Fibroblast of mammary gland (primary cell): ENCODE measurements at regions not wholly inside any gene's neighbourhood (a gene's known extent, or its start where the extent isn't known, plus 50 kb on each side); places are given as distances from the start of the nearest gene placed in this dataset.

ENCODE experiments used
- DNase-seq: peaks from one replicate; pipeline ENCODE4 v3.0.0-alpha.2; 2010; ENCODE audit warnings: low read depth
- H3K4me3 ChIP-seq: 2 replicates; pipeline ENCODE4 v1.5.1; 2011; ENCODE audit warnings: low read depth, mild to moderate bottlenecking, low read length, moderate library complexity; ENCODE audit not compliant: control insufficient read depth
- TF ChIP-seq, protein P1 (sequence below): conservative IDR thresholded peaks from 2 replicates; pipeline ENCODE4 v1.5.1; 2011; ENCODE audit warnings: low read depth, low read length, inconsistent platforms; ENCODE audit not compliant: control insufficient read depth, insufficient read depth

DNA sequence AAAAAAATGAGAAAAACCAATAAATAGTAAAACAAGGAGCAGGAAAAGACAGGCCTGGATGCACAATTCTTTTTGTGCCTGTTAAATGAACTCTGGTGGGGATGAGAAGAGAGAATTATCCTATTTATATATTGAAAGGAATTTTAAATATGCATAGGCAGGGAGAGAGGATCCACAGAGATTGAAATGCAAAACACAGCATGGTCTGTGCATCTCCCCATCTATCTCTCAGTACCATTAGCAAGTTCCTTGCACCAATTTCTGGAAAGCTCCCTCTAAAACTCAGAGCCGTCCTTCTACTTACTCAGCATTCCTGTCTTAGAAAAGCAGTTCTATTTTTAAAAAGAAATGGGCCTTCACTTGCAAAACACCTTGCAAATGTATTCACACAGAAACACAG, 502.3 kb upstream of the KLHL29 start:
- TF ChIP-seq, protein P1, sequence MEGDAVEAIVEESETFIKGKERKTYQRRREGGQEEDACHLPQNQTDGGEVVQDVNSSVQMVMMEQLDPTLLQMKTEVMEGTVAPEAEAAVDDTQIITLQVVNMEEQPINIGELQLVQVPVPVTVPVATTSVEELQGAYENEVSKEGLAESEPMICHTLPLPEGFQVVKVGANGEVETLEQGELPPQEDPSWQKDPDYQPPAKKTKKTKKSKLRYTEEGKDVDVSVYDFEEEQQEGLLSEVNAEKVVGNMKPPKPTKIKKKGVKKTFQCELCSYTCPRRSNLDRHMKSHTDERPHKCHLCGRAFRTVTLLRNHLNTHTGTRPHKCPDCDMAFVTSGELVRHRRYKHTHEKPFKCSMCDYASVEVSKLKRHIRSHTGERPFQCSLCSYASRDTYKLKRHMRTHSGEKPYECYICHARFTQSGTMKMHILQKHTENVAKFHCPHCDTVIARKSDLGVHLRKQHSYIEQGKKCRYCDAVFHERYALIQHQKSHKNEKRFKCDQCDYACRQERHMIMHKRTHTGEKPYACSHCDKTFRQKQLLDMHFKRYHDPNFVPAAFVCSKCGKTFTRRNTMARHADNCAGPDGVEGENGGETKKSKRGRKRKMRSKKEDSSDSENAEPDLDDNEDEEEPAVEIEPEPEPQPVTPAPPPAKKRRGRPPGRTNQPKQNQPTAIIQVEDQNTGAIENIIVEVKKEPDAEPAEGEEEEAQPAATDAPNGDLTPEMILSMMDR = no peak
- DNase-seq = no peak
- H3K4me3 ChIP-seq = no peak overlapping the region

DNA sequence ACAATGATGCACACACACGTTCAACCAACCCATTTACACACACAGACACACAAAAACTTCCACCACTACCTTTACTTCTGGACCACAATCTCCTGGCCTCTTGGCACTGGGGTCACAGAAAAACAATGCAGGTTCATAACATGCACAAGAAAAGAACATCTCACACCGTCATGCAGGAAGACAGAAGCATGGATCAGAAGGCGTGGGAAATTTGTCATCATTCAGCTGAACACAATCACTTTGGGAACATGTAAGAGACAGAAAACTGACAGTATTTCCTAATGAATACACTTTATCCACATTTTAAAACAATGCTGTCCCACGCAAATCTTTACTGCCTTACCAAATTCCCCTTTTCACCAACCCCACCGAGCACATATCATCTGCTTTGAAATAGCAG, 501.9 kb upstream of the KLHL29 start:
- no peak for DNase-seq
- TF ChIP-seq, protein P1 = no peak
- no peak overlapping the region for H3K4me3 ChIP-seq

DNA sequence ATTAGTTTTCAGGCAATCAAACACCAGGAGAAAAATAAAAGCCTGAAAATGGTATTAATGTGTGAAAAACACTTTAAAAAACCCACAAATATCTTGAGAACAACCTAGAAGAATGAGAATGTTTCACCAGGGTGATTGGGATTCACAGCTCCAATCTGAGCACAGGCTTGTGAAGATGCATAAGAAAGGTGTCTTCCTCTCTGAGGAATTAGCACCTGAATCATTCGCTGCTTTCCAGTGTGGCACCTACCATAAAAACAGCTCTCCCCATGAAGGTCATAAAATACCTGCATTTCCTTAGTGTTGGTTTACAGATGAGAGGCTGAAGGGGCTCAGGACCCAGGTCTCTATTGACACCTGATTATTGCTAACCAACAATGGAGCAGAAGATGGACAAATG, 499.7 kb upstream of the KLHL29 start:
- H3K4me3 ChIP-seq = no peak overlapping the region
- no peak for DNase-seq
- TF ChIP-seq, protein P1 = no peak

DNA sequence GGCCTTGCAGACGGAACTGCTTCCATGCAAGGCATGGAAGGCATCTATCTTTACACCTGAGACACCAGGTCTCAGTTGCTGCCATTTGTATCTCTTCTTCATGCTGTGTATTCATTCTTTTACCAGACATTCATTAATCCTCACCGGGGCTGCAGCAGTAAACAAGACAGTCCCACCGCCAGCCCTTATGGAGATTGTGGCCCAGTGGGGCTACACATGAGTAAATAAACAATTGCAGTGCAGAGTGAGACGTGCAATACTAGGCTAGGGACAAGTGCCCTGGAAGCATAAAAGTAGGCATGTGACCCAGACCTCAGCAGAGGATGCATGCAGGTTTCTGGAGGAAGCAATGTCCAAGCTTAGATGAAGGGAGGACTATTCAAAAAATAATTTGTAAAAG, 497.6 kb upstream of the KLHL29 start:
- DNase-seq = no peak
- no peak overlapping the region for H3K4me3 ChIP-seq
- TF ChIP-seq, protein P1 = no peak

DNA sequence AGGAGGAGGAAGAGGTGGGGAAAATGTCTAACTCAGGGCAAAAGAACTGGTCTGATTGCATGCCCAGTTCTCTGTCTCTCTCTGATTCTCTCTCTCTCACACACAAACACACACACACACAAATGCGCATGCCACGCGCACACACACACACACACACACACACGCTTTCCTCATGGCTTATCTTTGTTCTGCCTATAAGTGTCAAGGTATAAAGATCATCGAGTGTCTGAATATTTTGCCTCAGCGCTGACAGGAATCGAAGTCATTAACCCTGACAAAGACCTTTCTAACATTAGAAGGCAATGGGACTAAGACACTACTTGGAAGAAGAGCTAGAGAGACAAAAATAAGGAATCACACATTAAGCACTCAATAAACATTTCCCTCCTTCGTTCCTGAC, 497.1 kb upstream of the KLHL29 start:
- DNase-seq = no peak
- H3K4me3 ChIP-seq = no peak overlapping the region
- TF ChIP-seq, protein P1 = no peak

DNA sequence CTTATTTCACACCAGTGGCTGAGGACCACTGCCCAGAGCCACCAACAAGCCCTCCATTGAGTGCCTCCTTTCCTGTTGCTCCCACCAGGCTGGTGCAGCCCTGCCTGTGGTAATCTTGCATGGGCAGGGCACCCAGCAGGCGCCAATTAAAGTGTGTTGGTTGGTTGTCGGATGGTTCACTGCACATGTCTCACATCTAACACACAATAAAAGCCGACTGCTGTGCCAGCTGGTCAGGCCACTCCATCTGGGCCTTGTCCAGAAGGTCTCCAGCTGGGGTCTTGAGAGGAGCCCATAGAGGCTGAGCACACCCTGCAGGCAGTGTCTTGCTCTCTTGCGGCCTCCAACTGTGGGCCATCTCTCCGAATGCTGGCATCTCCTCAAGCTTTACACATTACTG, 494.8 kb upstream of the KLHL29 start:
- DNase-seq = no peak
- no peak overlapping the region for H3K4me3 ChIP-seq
- TF ChIP-seq, protein P1 = no peak
